ENCODE measurements at regions not wholly inside any gene's neighbourhood (a gene's known extent, or its start where the extent isn't known, plus 50 kb on each side); places are given as distances from the start of the nearest gene placed in this dataset.
"Not testable (repeated sequence)": the region's sequence is repeated elsewhere in the genome, so short reads cannot be mapped to it uniquely, and the experiment has no call there.

GRCh38 chr12:33678221-33678964 is 238.8 kb upstream of the SYT10 start:
- DNase-seq (ENCODE audit: low read depth): no peak

- no peak for DNase-seq (ENCODE audit: low read depth)
Observed at GRCh38 chr12:33690562-33690961, 250.9 kb upstream of the SYT10 start.

DNA sequence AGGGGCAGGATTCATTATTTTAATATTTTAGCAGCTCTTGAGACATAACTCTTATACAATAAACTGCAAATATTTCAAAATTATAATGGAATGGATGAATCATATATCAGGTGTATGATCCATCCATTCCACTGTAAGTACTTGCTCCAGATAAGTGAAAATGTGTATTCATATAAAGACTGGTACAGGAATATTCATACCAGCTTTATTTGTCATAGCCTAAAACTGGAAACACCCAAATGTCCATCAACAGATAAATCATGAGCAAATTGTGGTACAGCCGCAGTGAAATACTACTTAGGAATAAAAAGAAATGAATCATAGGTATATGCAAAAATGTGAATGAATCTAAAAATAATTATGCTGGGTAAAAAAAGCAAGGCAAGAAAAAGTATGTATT is 263.6 kb upstream of the SYT10 start:
- no peak for DNase-seq (ENCODE audit: low read depth)

DNA sequence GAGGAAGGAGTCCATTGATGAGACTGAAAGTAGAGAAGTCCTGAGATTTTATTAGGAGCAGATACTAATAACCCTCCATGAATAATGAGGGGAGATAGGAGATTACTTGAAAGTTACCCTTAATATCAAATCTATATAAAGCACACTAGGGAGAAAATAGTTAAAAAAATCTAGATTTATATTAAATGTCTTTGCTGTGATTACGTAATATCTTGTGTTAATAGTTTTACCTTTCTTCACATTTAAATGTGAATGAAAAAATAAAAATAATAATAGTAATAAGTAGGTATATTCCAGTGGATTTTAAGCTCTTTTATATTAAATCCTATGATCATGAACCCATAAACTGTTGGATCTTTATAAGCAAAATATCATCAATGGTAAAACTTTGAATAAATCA is 267.3 kb upstream of the SYT10 start:
- DNase-seq (ENCODE audit: low read depth): no peak

- DNase-seq (ENCODE audit: low read depth): no peak
Observed at GRCh38 chr12:33708935-33709334, 269.3 kb upstream of the SYT10 start.

- no peak for DNase-seq (ENCODE audit: low read depth)
Observed at GRCh38 chr12:33710548-33710947, 270.9 kb upstream of the SYT10 start.

DNA sequence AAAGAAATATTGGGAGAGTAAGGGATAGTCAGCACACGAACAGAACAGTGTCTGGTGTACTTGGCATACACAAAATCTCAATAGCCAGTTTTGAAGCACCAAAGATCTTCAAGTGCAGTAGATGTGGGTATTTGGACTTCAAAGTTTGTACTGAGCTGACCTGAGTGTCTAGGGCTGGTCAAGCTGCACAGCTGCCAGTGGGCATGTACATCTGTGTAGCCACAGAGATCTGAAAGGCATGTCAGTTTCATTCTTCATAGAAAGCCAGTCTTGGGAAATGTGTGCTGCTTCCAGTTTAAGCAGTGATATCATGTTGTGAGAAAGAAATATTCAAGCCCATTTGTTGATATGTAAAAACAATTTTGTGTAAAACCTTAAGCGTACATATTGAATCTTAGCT is 279.0 kb upstream of the SYT10 start:
- DNase-seq (ENCODE audit: low read depth): no peak

GRCh38 chr12:33721561-33721960 is 281.9 kb upstream of the SYT10 start:
- DNase-seq (ENCODE audit: low read depth): no peak

GRCh38 chr12:33724867-33725266 is 285.2 kb upstream of the SYT10 start:
- DNase-seq (ENCODE audit: low read depth): no peak

GRCh38 chr12:33734871-33735270 is 287.4 kb upstream of the ALG10 start:
- DNase-seq (ENCODE audit: low read depth): no peak

DNA sequence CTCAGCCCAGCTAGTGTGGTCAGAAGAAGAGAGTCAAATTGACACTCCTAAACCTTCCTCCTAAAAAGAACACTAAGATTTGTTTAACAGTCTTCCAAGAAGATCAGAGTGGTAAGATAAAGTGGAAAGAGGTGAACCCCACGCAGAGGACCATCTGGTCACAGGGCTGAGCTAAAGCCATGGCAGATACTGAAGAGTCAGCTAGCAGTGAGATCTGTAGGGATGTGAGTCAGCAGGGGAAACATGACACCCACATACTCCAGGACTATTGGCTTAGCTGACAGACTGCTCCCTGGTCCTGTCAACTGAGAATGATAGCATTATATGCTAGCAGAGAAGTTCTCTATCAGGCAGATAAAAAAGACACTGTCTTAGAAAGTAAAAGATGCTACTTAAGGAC is 269.4 kb upstream of the ALG10 start:
- DNase-seq (ENCODE audit: low read depth): peak; percentile 0

GRCh38 chr12:33757701-33758100 is 264.6 kb upstream of the ALG10 start:
- DNase-seq (ENCODE audit: low read depth): no peak

DNA sequence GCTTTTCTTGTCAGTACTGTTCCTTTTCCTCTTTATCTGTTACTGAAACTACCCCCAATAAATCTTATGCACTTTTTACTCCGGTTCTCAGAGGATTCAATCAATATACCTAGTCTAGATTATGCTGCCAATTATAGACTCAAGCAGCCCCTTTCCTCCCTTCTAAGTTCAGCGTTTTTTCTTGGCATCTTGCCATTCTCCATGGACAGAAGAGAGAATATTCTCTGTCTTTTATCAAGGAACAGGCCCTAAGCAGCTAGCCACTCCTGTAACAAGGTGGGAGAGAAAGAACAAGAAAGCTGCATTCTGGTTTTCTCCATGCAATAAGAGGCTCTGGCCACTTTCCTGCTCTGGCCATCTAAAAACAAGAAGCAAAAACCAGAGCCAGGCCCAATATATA is 263.0 kb upstream of the ALG10 start:
- DNase-seq (ENCODE audit: low read depth): no peak

DNA sequence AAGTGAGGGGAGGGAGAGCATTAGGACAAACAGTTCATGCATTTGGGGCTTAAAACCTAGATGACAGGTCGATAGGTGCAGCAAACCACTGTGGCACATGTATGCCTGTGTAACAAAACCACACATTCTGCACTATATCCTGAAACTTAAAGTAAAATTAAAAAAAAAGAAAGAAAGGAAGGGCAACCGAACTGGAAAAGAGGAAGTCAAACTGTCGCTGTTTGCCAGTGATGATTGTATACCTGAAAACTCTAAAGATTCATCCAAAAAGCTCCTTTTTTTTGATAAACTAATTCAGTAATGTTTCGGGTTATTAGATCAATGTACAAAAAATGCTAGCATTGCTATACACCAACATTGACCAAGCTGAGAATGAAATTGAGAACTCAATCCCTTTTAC is 259.0 kb upstream of the ALG10 start:
- no peak for DNase-seq (ENCODE audit: low read depth)

DNA sequence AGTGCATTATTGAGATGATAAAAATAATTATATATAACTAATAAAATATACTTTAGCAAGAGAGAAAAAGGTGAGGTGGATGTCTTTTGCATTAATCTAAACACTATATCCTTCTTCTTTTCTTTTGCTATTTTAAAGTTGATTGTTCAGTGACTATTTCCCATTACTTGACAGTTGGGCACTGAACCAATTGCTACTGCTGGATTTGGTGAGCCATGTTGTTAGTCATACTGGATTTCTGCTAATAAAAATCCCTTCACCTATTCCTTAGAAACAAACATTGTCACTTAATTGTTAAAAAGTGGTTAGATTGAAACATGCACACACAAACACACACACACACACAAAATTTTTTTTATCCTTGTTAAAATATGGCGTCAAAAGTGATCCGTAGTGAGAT is 251.6 kb upstream of the ALG10 start:
- DNase-seq (ENCODE audit: low read depth): no peak

DNA sequence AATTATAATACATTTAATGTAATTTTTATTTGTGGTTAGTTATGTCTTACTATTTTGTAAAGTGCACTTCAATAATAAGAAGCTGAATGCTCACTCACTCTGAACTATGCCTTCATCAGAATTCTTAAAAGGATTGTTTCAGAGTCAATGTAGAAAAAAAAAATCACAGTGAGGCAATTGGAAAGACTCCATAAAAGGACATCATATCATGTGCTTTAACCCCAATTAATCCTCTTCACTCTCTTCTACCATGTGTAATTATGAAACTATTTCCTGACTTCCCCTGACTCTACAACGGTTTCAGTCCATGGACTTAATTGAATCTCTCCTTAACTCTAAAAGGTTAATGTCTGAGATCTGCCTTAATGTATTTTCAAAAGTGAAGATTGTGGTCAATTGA is 250.4 kb upstream of the ALG10 start:
- DNase-seq (ENCODE audit: low read depth): no peak

DNA sequence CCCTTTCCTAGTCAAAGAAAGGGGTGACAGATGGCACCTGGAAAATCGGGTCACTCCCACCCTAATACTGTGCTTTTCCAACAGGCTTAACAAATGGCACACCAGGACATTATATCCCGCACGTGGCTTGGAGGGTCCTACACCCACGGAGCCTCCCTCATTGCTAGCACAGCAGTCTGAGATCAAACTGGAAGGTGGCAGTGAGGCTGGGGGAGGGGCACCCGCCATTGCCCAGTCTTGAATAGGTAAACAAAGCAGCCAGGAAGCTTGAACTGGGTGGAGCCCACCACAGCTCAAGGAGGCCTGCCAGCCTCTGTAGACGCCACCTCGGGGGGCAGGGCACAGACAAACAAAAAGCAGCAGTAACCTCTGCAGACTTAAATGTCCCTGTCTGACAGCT is 249.2 kb upstream of the ALG10 start:
- DNase-seq (ENCODE audit: low read depth): not testable (repeated sequence)

DNA sequence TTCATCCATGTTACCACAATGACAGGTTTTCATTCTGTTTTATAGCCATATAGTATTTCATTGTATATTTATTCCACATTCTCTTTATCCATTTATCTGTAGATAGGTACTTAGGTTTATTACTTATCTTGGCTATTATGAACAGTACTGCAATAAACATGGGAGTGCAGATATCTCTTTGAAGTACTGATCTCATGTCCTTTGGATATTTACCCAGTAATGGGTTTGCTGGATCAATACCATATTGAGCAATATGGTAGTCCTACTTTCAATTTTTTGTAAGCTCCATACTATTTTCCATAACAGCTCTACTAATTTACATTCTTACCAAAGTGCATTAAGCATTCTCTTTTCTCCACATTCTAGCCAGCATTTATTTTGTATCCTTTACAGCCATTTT is 235.8 kb upstream of the ALG10 start:
- no peak for DNase-seq (ENCODE audit: low read depth)

DNA sequence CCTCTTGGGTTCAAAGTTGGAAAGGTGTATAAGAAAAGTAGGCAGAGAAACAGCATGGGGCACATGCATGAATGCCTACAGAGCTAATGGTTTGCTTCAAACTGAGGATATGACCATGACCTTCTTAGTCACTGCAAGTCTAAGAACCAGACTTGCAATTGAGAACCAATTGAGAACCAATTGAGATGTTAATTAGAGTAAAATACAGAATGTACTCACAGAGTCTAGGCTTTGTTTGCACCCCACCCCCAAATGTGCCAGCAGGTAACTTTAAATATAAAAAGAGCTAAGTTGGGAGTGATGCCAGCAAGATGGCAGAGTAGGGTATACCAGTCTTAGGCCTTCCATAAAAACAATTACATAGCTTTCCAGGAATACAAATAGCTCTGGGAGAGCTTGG is 227.3 kb upstream of the ALG10 start:
- no peak for DNase-seq (ENCODE audit: low read depth)

- DNase-seq (ENCODE audit: low read depth): peak; percentile 72
Observed at GRCh38 chr12:33795536-33795935, 226.8 kb upstream of the ALG10 start.

DNA sequence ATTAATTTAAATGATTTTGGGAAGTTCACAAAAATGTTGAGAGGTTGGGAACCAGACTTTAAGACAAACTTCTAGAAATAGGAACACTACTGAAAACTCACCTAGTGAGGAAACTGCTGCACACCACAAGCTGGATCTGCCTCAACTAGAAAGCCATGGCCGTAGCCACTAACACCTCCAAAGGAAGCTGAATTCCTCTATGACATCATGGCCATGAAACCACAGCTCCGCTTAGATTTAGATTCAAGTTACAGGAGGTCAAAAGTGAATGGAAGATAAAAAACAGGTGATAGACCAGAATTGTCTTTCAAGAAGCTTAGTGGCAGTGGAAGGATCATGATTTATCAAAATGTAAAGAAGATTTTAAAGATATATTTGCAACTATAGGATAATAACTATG is 208.8 kb upstream of the ALG10 start:
- no peak for DNase-seq (ENCODE audit: low read depth)

- DNase-seq (ENCODE audit: low read depth): no peak
Observed at GRCh38 chr12:33817713-33818112, 204.6 kb upstream of the ALG10 start.

DNA sequence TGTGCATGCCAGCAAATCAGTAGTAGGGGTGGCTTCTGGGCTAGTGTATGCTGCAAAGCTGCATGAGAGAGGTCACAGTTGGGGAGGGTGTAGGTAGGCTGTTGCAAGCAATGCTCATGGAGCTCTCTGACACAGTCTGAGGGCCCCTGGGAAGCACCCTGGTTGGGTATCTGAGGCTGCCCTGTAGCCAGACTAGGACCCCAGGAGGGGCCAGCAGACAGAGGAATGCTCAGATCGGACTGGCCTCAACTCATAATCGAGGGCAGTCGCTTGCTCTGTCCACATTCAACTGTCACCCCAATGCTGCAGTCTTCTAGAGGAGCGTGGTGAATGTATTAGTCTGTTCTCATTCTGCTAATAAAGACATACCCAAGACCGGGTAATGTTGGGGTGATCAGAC is 204.0 kb upstream of the ALG10 start:
- no peak for DNase-seq (ENCODE audit: low read depth)

GRCh38 chr12:33825442-33825841 is 196.9 kb upstream of the ALG10 start:
- DNase-seq (ENCODE audit: low read depth): peak; percentile 30
